Daoy (cell line): ENCODE measurements at regions not wholly inside any gene's neighbourhood (a gene's known extent, or its start where the extent isn't known, plus 50 kb on each side); places are given as distances from the start of the nearest gene placed in this dataset.
"Not testable (repeated sequence)": the region's sequence is repeated elsewhere in the genome, so short reads cannot be mapped to it uniquely, and the experiment has no call there.

ENCODE experiments used
- DNase-seq: peaks from one replicate; pipeline ENCODE4 v3.0.0-alpha.2; 2015; ENCODE audit warnings: low read depth

- no peak for DNase-seq
Measured at GRCh38 chr21:19987671-19988070, 1010.5 kb upstream of the NCAM2 start.

DNA sequence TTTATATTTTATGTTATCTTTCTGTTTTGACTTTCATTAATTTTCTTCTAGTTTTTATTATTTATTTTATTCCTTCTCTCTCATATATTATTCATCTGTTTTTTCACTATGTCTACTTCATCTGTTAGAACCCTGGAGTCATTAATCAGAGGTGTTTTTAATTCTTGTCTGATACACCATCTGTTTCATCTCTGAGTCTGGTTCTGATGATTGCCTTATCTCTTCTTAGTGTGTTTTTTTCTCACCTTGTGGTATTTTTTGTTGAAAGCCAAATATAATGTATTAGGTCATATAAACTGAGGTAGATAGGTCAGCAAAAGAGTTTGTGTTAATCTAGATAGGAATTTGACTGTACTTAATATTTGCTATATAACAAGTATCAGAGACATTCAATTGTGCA, 1005.7 kb upstream of the NCAM2 start:
- no peak for DNase-seq

GRCh38 chr21:19993268-19993667, 1004.9 kb upstream of the NCAM2 start:
- DNase-seq = no peak

GRCh38 chr21:19995253-19995652, 1003.0 kb upstream of the NCAM2 start:
- DNase-seq = no peak

- no peak for DNase-seq
Measured at GRCh38 chr21:19998453-19998852, 999.8 kb upstream of the NCAM2 start.

- DNase-seq = no peak
Measured at GRCh38 chr21:19999369-20000272, 998.6 kb upstream of the NCAM2 start.

DNA sequence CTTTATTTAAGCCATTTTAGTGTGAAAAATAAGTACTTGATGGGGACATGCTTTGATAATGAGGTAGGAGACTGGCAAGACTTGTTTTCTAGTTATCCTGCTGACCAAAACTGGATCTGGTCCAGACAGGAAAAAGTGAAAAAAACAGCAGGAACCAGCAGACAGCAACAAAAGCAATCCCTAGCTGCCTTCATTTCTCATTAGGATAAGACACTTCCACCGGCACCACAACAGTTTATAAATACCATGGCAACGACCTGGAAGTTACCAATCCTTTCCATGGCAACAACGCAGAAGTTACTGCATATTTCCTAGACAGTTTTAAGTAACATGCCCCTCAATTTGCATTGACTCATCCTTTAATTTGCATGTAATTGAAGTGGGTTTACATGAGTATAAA, 993.8 kb upstream of the NCAM2 start:
- DNase-seq = peak; percentile 2

GRCh38 chr21:20010691-20011200, 987.5 kb upstream of the NCAM2 start:
- DNase-seq = no peak

DNA sequence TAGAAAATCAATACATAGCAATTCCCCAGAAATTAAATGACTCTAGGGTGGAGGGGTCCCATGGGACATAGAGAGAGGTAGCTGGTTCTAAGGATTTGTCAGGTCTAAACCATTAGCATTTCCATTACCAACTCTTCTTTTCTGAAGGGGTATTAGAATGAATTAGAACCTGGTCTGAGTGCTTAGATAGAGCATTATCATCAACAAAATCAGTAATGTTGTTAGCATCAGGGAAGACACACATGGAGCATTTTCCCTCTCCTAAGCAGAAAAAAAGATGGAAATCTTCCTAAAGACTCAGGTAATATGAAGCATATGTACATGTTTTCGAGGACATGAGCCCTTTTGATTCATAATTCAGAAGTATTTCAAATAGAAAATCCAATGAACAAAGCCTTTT, 984.4 kb upstream of the NCAM2 start:
- DNase-seq = no peak

DNA sequence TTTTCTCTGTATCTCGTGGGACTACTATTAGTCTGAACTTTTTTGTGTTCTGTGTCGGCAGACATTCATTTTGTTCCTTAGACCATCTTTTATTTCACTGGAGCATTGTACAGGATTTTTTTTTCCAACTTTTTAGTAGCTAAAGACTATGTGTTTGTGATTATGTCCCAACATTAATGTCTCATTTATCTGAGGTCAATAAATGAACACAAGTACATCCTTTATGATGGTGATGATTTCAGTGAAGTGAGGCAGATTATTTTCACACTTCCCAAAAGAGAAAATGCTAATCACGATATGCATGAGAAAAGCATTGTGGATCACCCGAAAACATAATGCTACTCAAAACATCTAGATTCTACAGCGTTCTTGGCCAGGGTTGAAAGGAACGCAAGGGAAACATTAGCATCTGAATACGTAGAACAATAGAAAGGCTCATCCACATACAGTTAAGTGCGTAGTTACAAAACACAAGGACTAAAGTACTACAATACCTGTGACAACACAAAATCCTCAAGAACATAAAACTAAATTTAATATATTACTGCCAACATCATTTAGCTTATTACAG, 981.7 kb upstream of the NCAM2 start:
- DNase-seq = no peak

DNA sequence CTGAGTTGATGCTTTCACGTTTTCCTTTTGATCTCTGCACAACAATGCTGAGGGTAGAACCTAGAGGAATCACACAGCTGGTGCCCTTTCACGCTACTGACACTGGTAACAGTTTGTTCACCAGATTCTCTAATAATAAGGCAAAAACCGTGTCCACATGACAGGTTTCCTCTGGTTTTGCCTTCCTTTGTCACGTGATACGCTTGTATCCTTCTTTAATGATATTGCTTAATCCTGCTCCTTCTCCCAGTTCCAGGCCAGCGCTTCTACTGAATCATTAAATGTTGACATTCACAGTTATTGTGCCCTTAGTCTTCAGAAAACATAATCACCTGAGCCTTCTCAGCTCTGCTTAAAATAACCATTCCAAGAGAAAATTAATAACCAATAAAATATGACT, 978.2 kb upstream of the NCAM2 start:
- no peak for DNase-seq

DNA sequence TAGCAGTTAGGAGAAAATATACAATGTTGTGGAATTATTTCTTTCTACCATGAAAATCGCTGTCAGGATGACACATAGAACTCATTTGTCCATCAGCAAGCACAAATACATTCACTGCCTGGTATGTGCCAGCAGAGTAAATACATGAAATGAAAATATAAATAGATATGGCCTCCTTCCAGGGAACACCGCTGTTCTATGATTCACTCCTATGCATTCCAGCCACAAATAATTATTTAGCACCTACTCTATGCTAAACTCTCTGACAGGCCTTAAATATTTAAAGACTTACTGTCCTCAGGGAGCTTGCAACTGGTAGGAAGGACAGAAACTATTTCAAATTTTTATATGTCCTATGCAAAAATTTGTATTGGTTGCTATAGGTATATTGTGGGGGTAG, 975.0 kb upstream of the NCAM2 start:
- no peak for DNase-seq

GRCh38 chr21:20024741-20025140, 973.5 kb upstream of the NCAM2 start:
- DNase-seq = no peak

DNA sequence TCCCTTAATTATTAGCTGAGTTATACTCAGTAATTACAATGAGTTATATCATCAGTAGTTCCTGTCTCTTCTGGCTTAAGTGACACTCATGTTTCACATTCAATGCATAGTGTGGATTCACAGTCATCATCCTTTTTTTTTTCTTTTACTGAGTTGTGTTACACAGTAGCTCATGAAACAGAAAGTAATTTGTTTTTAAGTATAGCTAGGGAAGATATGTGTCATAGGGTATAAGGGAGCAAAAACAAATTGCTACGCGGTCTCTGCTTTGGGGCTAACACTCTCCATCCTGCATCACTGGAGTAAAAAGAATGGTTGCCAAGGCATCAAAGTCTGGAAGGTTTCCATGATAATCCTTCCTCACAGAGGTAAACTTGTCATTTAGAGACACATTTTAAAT, 971.7 kb upstream of the NCAM2 start:
- no peak for DNase-seq

DNA sequence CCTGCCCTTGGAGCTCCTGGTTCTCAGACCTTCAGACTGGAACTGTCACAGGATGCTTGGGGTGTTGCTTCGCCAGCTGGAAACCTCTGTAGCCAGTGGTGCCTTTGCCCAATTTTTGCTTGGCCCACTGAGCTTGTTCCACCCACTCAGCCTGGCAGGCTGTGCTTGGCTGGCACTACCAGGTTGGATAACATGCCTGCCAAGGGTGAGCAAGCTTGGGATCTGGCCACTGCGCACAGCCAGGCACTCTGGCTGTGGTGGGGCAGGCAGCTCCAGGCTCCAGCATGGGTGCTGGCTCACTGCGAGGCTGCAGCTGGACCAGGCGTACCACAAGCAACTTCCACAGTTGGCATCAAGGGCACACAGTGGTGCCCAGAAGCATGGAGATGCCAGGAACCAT, 967.8 kb upstream of the NCAM2 start:
- DNase-seq = no peak

DNA sequence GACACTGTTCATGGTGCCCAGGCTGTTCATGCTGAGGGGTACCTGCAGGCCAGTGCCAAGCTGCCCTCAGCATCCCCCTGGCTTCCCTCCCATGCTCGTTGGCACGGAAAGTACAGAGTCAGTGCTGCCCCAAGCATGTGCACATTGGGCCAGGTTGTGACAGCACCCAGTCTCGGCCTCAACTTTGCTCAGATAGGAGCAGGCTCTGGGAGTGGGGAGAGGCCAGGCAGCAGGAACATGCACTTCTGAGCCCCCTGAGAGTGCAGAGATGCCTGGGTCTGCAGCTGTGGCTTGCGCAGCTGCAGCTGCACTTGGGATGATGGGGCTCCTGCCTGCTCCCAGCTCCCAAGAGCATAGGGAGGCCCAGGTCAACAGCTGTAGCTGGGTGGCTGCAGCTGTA, 966.4 kb upstream of the NCAM2 start:
- DNase-seq = no peak

DNA sequence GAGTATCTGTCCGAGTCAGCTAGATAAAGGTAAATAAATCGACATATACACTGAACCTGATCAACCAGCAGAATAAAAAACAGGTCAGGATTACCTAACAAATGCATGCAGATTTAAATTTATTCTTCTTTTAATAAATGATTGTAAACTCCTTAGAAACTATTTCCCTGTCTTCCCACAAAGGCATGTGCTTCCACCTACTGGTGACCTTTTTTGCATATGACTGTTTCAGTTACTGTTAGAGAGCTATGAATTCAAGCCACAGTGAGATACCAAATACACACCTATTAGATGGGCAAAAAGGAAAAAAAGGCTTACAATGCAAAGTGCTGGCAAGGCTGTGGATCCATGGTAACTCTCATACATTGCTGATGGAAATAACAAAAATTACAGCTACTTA, 957.4 kb upstream of the NCAM2 start:
- no peak for DNase-seq

DNA sequence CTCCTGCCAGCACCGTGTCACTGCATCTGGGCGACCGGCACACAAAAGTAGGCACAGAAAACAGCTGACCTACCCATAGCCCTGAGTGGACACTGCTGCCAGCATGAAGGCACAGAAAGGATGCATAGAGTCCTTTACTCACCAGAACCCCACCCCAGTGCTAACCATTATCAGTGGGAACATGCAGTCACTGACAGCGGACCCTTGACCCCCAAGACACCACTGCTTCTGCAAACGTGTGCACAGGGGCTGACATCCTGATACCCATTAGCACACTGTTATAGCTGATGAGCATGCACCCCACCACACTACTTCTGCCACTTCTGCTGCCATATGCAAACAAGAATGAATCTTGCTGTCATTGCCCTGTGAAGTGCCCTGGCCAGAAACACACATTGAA, 953.0 kb upstream of the NCAM2 start:
- no peak for DNase-seq

DNA sequence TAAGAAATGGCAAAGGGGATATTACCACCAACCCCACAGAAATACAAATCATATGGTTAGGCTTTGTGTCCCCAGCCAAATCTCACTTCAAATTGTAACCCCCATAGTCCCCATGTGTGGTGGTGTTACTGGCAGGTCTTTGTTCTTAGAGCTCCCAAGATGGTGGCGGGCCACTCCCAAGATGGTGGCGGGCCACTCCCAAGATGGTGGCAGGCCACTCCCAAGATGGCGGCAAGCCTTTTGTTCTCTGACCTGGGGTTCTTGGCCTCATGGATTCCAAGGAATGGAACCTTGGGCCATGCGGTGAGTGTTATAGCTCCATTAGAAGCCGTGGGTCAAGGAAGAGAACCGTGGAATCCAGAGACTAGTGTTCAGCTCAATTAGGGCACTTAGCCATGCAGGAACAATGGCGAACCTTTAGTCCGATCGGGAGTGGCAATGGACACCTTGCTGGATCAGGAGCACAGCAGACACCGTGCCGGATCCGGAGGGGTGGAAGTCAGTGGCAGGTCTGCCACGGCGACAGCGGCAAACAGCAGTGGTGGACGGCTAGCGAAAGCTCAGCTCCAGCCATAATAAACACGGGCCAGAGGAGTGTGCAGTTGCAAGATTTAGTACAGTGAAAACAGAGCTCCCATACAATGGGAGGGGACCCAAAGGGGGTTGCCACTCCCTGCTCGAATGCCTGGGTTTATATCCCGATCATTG, 949.9 kb upstream of the NCAM2 start:
- DNase-seq = not testable (repeated sequence)

- DNase-seq = no peak
Measured at GRCh38 chr21:20083336-20083735, 914.9 kb upstream of the NCAM2 start.

GRCh38 chr21:20083925-20084324, 914.3 kb upstream of the NCAM2 start:
- no peak for DNase-seq

GRCh38 chr21:20086508-20086907, 911.7 kb upstream of the NCAM2 start:
- DNase-seq = no peak

DNA sequence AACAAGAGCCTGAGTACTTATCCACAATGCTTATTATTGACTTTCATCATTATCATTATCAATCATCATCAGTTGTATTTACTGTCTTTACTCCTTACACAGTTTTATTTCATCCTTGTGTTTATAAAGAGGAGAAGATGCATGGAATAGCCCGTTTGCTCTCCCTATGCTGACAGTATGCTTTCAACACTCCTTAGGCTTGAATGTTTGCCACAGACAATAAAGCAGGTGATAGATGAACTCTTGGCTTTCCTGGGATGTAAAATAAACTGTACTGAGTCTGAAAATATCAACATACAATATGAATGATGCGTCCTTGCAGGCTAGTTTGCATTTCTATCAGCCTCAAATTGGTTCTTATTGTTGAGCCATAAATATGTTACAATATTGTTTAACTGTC, 891.8 kb upstream of the NCAM2 start:
- DNase-seq = no peak
